B cell (primary cell): ENCODE measurements at regions not wholly inside any gene's neighbourhood (a gene's known extent, or its start where the extent isn't known, plus 50 kb on each side); places are given as distances from the start of the nearest gene placed in this dataset.

Source experiments
- ATAC-seq: fragments of 200-7000 bp; cut with Tn5 transposase; one replicate; pipeline ENCODE4 v1.10.0; 2021; ENCODE audit warnings: low read depth, mild to moderate bottlenecking, moderate number of reproducible peaks, moderate library complexity
- CTCF ChIA-PET: fragments of 350-600 bp; sonication (Branson Sonifier 250); formaldehyde crosslinking; loops from one replicate; lab custom pipeline; 2021; ENCODE audit warnings: antibody characterized with exemption, inconsistent platforms; lab: Charles Lee
- POLR2A ChIA-PET: fragments of 350-600 bp; sonication (Branson Sonifier 250); formaldehyde crosslinking; loops from one replicate; lab custom pipeline; 2021; ENCODE audit warnings: antibody characterized with exemption; lab: Charles Lee
- DNase-seq: peaks from one replicate; pipeline ENCODE4 v3.0.0; 2013
- H2AFZ ChIP-seq: 2 replicates; pipeline ENCODE4 v1.6.1; 2012; ENCODE audit warnings: mild to moderate bottlenecking, low read depth, low read length; ENCODE audit not compliant: insufficient read depth, poor library complexity, severe bottlenecking
- H3K27ac ChIP-seq, 2 donors: 1 replicate in 1 of 2; 2 replicates in 1 of 2; pipeline ENCODE4 v1.5.1; 2012 to 2013; ENCODE audit warnings: low read length in 2 of 2, mild to moderate bottlenecking in 2 of 2, moderate library complexity in 1 of 2
- H3K27me3 ChIP-seq, 4 experiments: fragments of 200-600 bp in 1 of 4; sonication (generic) in 1 of 4; replicated peaks in 1 of 4; 1 replicate in 2 of 4; 2 replicates in 2 of 4; pipeline versions ENCODE4 v1.6.1 to v1.7.0; 2013 to 2016; ENCODE audit warnings: low read length in 3 of 4, mild to moderate bottlenecking in 2 of 4, mixed read lengths in 1 of 4, moderate library complexity in 1 of 4; ENCODE audit not compliant: insufficient read depth in 4 of 4, control insufficient read depth in 3 of 4; ENCODE audit errors: control extremely low read depth in 1 of 4
- H3K36me3 ChIP-seq, 2 experiments: replicated peaks in 1 of 2; 1 replicate in 1 of 2; 2 replicates in 1 of 2; pipeline versions ENCODE4 v1.6.1 to v1.7.1; 2013; ENCODE audit warnings: low read length in 1 of 2; ENCODE audit not compliant: insufficient read depth in 2 of 2, control insufficient read depth in 1 of 2; ENCODE audit errors: control extremely low read depth in 1 of 2, extremely low read depth in 1 of 2
- H3K4me1 ChIP-seq, 2 donors: fragments of 200-600 bp in 1 of 2; sonication (generic) in 1 of 2; 1 replicate in 1 of 2; 2 replicates in 1 of 2; pipeline versions ENCODE4 v1.5.1 to v1.6.1; 2013 to 2017; ENCODE audit warnings: low read length in 2 of 2; ENCODE audit not compliant: control insufficient read depth in 2 of 2, insufficient read depth in 2 of 2
- H3K4me2 ChIP-seq: replicated peaks from 2 replicates; pipeline ENCODE3; 2012; ENCODE audit warnings: mild to moderate bottlenecking, low read depth, low read length; ENCODE audit not compliant: poor library complexity, severe bottlenecking
- H3K4me3 ChIP-seq, 5 experiments: fragments of 200-600 bp in 1 of 5; sonication (generic) in 1 of 5; 1 replicate in 3 of 5; 2 replicates in 2 of 5; pipeline versions ENCODE4 v1.5.1 to v1.7.0; 2011 to 2016; ENCODE audit warnings: low read length in 4 of 5, mild to moderate bottlenecking in 4 of 5, low read depth in 2 of 5, control low read depth in 1 of 5, moderate library complexity in 1 of 5; ENCODE audit not compliant: insufficient read depth in 1 of 5; ENCODE audit errors: control extremely low read depth in 1 of 5, extremely low read depth in 1 of 5
- H3K79me2 ChIP-seq: fragments of 200-600 bp; sonication (generic); one replicate; pipeline ENCODE4 v1.6.0; 2016; ENCODE audit warnings: low read length; ENCODE audit not compliant: control insufficient read depth, insufficient read depth
- H3K9ac ChIP-seq: fragments of 200-600 bp; sonication (generic); 2 replicates; pipeline ENCODE4 v1.6.1; 2017; ENCODE audit warnings: mild to moderate bottlenecking, low read length, moderate library complexity
- H3K9me3 ChIP-seq, 3 donors: one replicate each; pipeline versions ENCODE4 v1.6.1 to v1.7.1; 2013; ENCODE audit warnings: low read length in 2 of 3; ENCODE audit not compliant: control insufficient read depth in 2 of 3, insufficient read depth in 1 of 3; ENCODE audit errors: control extremely low read depth in 1 of 3
- H4K20me1 ChIP-seq: 2 replicates; pipeline ENCODE4 v1.6.0; 2012; ENCODE audit warnings: mild to moderate bottlenecking, low read length; ENCODE audit not compliant: insufficient read depth, control insufficient read depth, poor library complexity, severe bottlenecking
- H3K27ac Mint-ChIP-seq: one replicate; pipeline ENCODE4 v1.8.0; 2021; ENCODE audit warnings: mixed read lengths
- H3K27me3 Mint-ChIP-seq: one replicate; pipeline ENCODE4 v1.8.0; 2021; ENCODE audit warnings: mixed read lengths
- H3K4me1 Mint-ChIP-seq: one replicate; pipeline ENCODE4 v1.8.0; 2021; ENCODE audit warnings: mixed read lengths
- H3K4me3 Mint-ChIP-seq: one replicate; pipeline ENCODE4 v1.8.0; 2021; ENCODE audit warnings: mixed read lengths
- H3K9me3 Mint-ChIP-seq: one replicate; pipeline ENCODE4 v1.8.0; 2022; ENCODE audit warnings: mixed read lengths; ENCODE audit not compliant: insufficient read depth
- EZH2 ChIP-seq: IDR thresholded peaks from 2 replicates; pipeline ENCODE4 v1.6.1; 2012; ENCODE audit warnings: borderline replicate concordance, low read depth, mild to moderate bottlenecking, moderate library complexity, low read length; ENCODE audit not compliant: insufficient read depth, poor library complexity, severe bottlenecking
- WGBS: methylation state at CpG from one replicate; pipeline ENCODE4 v1.1.5; 2013; ENCODE audit warnings: missing lambda C conversion rate; ENCODE audit not compliant: insufficient coverage; 5-methylcytosine and 5-hydroxymethylcytosine counted together
- intact Hi-C: fragments of 100-400 bp; cut with micrococcal nuclease; formaldehyde crosslinking; loops from one replicate; pipeline ENCODE4 v1.10.0; 2022
- TF ChIP-seq, protein P1 (sequence below): fragments of 200-600 bp; IDR thresholded peaks from one replicate; pipeline ENCODE4 v1.8.0; 2022; ENCODE audit warnings: antibody characterized with exemption, mild to moderate bottlenecking

DNA sequence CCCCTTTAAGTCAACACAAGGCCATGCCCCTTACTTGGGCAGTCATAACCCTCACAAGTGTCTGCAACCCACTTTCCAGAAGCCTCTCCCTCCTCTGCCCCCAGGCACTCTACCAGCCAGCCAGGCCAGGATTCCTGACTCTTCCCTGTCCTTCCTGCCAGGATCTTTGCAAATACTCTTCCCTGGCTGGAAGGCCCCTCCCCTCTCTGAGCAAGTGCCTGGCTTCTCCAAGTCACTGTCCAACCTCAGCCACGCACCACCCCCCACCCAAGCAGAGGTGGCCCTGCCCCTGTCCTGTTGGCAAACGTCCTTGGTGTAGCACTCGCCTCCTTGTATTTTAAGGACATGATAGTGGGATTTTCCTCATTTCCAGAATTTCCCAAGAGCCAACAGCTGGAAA is 54.7 kb upstream of the USP3 start:
- Histone ChIP-seq H3K4me1 (peaks cover 0 to 3% of the 10 kb centered on the region in 2 donors), H3K79me2 (no peaks in the 10 kb centered on the region), H3K4me3 (no peak overlapping the region), H3K9ac (no peak overlapping the region), H2AFZ (no peak overlapping the region), H4K20me1 (no peaks in the 10 kb centered on the region), H3K4me2 (no peak overlapping the region), H3K9me3 (no peaks in the 10 kb centered on the region), H3K27ac (no peak overlapping the region), H3K27me3 (no peaks in the 10 kb centered on the region), H3K36me3 (no peaks in the 10 kb centered on the region)
- intact Hi-C loops, result no loop called here
- ChIA-PET POLR2A (no interaction called here), CTCF (no interaction called here)
- peaks cover 2% of the 10 kb centered on the region for H3K27me3 Mint-ChIP-seq
- no peak for ATAC-seq
- no peaks in the 10 kb centered on the region for H3K9me3 Mint-ChIP-seq
- DNase-seq, result no peak
- H3K27ac Mint-ChIP-seq, result no peak overlapping the region
- TF ChIP-seq, protein P1, sequence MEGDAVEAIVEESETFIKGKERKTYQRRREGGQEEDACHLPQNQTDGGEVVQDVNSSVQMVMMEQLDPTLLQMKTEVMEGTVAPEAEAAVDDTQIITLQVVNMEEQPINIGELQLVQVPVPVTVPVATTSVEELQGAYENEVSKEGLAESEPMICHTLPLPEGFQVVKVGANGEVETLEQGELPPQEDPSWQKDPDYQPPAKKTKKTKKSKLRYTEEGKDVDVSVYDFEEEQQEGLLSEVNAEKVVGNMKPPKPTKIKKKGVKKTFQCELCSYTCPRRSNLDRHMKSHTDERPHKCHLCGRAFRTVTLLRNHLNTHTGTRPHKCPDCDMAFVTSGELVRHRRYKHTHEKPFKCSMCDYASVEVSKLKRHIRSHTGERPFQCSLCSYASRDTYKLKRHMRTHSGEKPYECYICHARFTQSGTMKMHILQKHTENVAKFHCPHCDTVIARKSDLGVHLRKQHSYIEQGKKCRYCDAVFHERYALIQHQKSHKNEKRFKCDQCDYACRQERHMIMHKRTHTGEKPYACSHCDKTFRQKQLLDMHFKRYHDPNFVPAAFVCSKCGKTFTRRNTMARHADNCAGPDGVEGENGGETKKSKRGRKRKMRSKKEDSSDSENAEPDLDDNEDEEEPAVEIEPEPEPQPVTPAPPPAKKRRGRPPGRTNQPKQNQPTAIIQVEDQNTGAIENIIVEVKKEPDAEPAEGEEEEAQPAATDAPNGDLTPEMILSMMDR, result no peak
- no peak for TF ChIP-seq EZH2
- WGBS, result 93% methylated on average over 3 of the region's 3 CpGs
- H3K4me3 Mint-ChIP-seq, result no peak overlapping the region
- peaks cover 3% of the 10 kb centered on the region for H3K4me1 Mint-ChIP-seq

DNA sequence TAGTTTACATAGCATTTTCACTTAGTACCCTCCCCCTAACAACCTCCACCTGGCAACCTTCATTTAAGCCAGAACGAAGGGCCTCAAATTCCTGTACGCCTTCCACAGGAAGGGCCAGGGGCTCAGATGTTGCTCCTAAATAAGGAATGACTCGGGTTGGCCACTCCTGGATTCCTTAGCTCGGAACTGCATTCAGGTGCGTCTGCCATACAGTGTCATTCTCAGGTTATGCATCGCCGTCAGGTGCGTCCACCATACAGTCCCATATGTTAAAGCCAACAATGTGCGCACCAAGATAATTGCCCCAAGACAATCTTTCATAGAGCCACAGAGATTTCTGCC is 53.5 kb upstream of the USP3 start:
- H3K9me3 Mint-ChIP-seq, result no peaks in the 10 kb centered on the region
- no peaks in the 10 kb centered on the region for H4K20me1 ChIP-seq
- TF ChIP-seq, protein P1, result no peak
- no peak for TF ChIP-seq EZH2
- POLR2A ChIA-PET, result no interaction called here
- H3K79me2 ChIP-seq, result no peaks in the 10 kb centered on the region
- intact Hi-C loops, result no loop called here
- H3K27ac ChIP-seq, result no peak overlapping the region
- no peak overlapping the region for H3K4me3 ChIP-seq
- CTCF ChIA-PET, result no interaction called here
- peaks cover 4% of the 10 kb centered on the region for H3K4me1 Mint-ChIP-seq
- H3K4me2 ChIP-seq, result no peak overlapping the region
- H3K27me3 ChIP-seq, result no peaks in the 10 kb centered on the region
- H3K9me3 ChIP-seq, result no peaks in the 10 kb centered on the region
- no peak for DNase-seq
- ATAC-seq, result no peak
- peaks cover 0 to 3% of the 10 kb centered on the region in 2 donors for H3K4me1 ChIP-seq
- 93% methylated on average over 9 of the region's 9 CpGs for WGBS
- H3K9ac ChIP-seq, result no peak overlapping the region
- H3K4me3 Mint-ChIP-seq, result no peak overlapping the region
- H2AFZ ChIP-seq, result no peak overlapping the region
- no peak overlapping the region for H3K27ac Mint-ChIP-seq
- no peaks in the 10 kb centered on the region for H3K36me3 ChIP-seq
- H3K27me3 Mint-ChIP-seq, result peaks cover 2% of the 10 kb centered on the region
